ENCODE measurements at regions not wholly inside any gene's neighbourhood (a gene's known extent, or its start where the extent isn't known, plus 50 kb on each side); places are given as distances from the start of the nearest gene placed in this dataset.

DNA sequence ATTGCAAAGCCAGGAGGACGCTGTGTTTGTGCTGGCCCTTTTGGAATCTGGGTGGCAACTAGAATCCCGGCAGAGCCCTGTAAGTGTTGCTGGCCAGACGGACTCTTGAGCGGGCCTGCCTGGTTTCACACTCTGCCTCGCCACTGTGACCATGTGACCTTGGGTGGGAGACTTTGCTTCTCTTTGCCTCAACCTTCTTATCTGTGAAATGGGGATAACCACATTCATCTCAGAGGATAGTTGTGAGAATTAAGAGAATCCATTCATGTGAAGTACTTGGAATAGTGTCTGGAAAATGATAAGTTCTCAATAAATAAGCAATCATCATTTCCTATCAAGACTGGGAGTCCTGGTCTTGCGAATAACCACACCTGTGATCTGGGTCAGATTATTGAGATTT is 105.6 kb downstream of the LIPG start:
- Histone ChIP-seq H3K4me3 (ENCODE audit: low read length, poor library complexity, severe bottlenecking) (no peak overlapping the region), H3K4me2 (ENCODE audit: low read depth, low read length, poor library complexity, severe bottlenecking) (no peak overlapping the region), H3K79me2 (ENCODE audit: insufficient read depth, low read length) (no peaks in the 10 kb centered on the region), H3K9me3 (ENCODE audit: insufficient read depth, low read depth, low read length) (no peaks in the 10 kb centered on the region), H3K9ac (ENCODE audit: low read depth, low read length, poor library complexity, severe bottlenecking) (no peak overlapping the region), H3K4me1 (ENCODE audit: insufficient read depth, low read length, poor library complexity, severe bottlenecking) (no peaks in the 10 kb centered on the region), H2AFZ (ENCODE audit: low read length) (no peak overlapping the region), H4K20me1 (ENCODE audit: insufficient read depth, low read length, poor library complexity, severe bottlenecking) (no peaks in the 10 kb centered on the region), H3K36me3 (ENCODE audit: insufficient read depth, low read length) (no peaks in the 10 kb centered on the region), H3F3A (ENCODE audit: low read depth) (no peaks in the 10 kb centered on the region), H3K9me2 (replicated peaks; ENCODE audit: low read depth, low read length) (no peaks in the 10 kb centered on the region), H3K27me3 (ENCODE audit: insufficient read depth, low read length, poor library complexity, severe bottlenecking) (no peaks in the 10 kb centered on the region)
- TF ChIP-seq EZH2phosphoT487 (IDR thresholded peaks at IDR 0.05; ENCODE audit: borderline replicate concordance) = no peak
- TF ChIP-seq, protein P1, sequence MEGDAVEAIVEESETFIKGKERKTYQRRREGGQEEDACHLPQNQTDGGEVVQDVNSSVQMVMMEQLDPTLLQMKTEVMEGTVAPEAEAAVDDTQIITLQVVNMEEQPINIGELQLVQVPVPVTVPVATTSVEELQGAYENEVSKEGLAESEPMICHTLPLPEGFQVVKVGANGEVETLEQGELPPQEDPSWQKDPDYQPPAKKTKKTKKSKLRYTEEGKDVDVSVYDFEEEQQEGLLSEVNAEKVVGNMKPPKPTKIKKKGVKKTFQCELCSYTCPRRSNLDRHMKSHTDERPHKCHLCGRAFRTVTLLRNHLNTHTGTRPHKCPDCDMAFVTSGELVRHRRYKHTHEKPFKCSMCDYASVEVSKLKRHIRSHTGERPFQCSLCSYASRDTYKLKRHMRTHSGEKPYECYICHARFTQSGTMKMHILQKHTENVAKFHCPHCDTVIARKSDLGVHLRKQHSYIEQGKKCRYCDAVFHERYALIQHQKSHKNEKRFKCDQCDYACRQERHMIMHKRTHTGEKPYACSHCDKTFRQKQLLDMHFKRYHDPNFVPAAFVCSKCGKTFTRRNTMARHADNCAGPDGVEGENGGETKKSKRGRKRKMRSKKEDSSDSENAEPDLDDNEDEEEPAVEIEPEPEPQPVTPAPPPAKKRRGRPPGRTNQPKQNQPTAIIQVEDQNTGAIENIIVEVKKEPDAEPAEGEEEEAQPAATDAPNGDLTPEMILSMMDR (conservative IDR thresholded peaks at IDR 0.05; ENCODE audit: low read length) = no peak

DNA sequence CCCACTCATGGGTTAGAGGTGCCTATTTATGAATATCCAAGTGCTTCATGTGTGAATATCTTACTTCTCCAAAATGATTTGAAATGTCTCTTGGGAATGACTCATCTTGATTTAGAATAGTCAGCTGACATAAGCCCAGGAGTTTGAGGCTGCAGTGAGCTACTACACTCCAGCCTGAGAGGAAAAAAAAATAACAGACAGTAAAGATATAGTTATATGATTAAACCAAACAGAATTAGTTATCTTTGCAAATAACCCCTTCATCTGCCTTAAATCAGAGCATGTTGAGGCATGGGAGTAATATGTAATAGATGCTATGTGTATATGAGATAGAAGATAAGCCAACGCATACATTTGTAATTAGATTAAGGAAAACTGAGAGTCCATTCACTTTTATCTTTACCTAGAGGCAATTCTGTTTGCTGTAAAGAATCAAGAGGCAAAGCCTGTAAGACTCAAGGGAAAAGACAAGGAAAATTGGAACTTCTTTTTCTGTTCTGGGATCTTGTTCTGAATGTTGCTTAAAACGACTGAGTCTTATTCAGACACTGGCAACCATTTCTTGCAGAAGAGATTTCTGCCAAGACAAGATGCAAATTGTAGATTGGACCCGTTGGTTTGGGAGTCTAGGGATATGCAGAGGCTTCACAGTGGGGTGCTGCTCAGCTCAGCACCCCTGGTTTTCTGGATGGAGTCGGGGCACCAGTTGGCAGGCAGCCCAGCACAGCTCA is 104.4 kb downstream of the LIPG start:
- H3K9me3 ChIP-seq (ENCODE audit: insufficient read depth, low read depth, low read length) = no peaks in the 10 kb centered on the region
- H3F3A ChIP-seq (ENCODE audit: low read depth) = no peaks in the 10 kb centered on the region
- no peak overlapping the region for H3K9ac ChIP-seq (ENCODE audit: low read depth, low read length, poor library complexity, severe bottlenecking)
- no peaks in the 10 kb centered on the region for H3K79me2 ChIP-seq (ENCODE audit: insufficient read depth, low read length)
- no peaks in the 10 kb centered on the region for H3K27me3 ChIP-seq (ENCODE audit: insufficient read depth, low read length, poor library complexity, severe bottlenecking)
- no peaks in the 10 kb centered on the region for H3K36me3 ChIP-seq (ENCODE audit: insufficient read depth, low read length)
- no peaks in the 10 kb centered on the region for H3K9me2 ChIP-seq (replicated peaks; ENCODE audit: low read depth, low read length)
- no peak overlapping the region for H3K4me3 ChIP-seq (ENCODE audit: low read length, poor library complexity, severe bottlenecking)
- H3K4me2 ChIP-seq (ENCODE audit: low read depth, low read length, poor library complexity, severe bottlenecking) = no peak overlapping the region
- TF ChIP-seq, protein P1 (conservative IDR thresholded peaks at IDR 0.05; ENCODE audit: low read length) = no peak
- TF ChIP-seq EZH2phosphoT487 (IDR thresholded peaks at IDR 0.05; ENCODE audit: borderline replicate concordance) = no peak
- no peaks in the 10 kb centered on the region for H4K20me1 ChIP-seq (ENCODE audit: insufficient read depth, low read length, poor library complexity, severe bottlenecking)
- no peaks in the 10 kb centered on the region for H3K4me1 ChIP-seq (ENCODE audit: insufficient read depth, low read length, poor library complexity, severe bottlenecking)
- H2AFZ ChIP-seq (ENCODE audit: low read length) = no peak overlapping the region

DNA sequence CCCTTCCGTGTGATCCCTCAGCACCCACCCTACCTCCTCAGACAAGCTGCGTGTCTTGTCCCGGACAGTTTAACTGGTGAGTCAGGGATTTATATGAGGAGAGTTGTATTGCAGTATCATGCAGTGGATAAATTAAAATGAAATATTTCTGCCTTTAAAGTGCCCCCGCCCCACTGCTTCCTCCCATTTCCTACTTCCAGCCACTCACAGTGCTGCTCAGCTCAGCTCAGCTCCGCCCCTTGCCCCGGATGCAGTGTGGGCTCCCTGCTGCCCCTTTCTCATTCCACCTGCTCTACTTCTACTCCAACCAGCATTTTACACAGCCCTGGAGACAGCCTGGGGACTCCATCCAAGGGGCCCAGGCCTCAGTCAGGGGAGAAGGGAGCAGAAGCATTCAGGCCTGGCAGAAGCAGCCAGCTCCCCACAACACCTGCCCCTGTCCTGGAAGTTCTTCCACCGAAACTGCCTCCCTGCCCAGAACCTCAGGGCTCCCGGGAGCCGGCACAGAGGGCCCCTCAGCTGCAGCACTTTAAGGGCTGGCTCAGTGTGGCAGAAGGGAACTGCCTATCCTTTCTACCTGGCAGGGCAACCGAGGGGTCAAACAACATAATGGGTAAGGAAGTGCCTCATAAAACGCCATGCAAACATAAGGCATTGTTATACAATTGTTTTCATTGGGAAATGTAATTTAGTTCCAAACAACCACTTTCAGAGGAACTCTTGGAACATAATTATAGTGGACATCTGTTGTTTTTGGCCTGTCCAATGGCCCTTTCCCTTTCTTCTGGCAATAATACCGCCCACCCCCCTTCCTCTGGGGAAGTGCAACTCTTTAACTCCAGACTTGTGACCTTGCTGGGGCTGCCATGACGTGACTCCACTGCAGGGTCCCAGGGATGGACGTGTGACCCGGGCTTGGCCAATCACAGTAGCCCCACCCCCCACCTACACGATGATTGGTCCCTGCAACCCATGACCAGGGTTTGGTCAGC is 102.3 kb downstream of the LIPG start:
- H3F3A ChIP-seq (ENCODE audit: low read depth) = no peaks in the 10 kb centered on the region
- H4K20me1 ChIP-seq (ENCODE audit: insufficient read depth, low read length, poor library complexity, severe bottlenecking) = no peaks in the 10 kb centered on the region
- H2AFZ ChIP-seq (ENCODE audit: low read length) = no peak overlapping the region
- H3K9ac ChIP-seq (ENCODE audit: low read depth, low read length, poor library complexity, severe bottlenecking) = no peak overlapping the region
- no peak overlapping the region for H3K4me3 ChIP-seq (ENCODE audit: low read length, poor library complexity, severe bottlenecking)
- no peaks in the 10 kb centered on the region for H3K9me2 ChIP-seq (replicated peaks; ENCODE audit: low read depth, low read length)
- no peaks in the 10 kb centered on the region for H3K4me1 ChIP-seq (ENCODE audit: insufficient read depth, low read length, poor library complexity, severe bottlenecking)
- no peak overlapping the region for H3K4me2 ChIP-seq (ENCODE audit: low read depth, low read length, poor library complexity, severe bottlenecking)
- no peaks in the 10 kb centered on the region for H3K36me3 ChIP-seq (ENCODE audit: insufficient read depth, low read length)
- TF ChIP-seq, protein P1 (conservative IDR thresholded peaks at IDR 0.05; ENCODE audit: low read length) = no peak
- H3K9me3 ChIP-seq (ENCODE audit: insufficient read depth, low read depth, low read length) = no peaks in the 10 kb centered on the region
- no peaks in the 10 kb centered on the region for H3K27me3 ChIP-seq (ENCODE audit: insufficient read depth, low read length, poor library complexity, severe bottlenecking)
- H3K79me2 ChIP-seq (ENCODE audit: insufficient read depth, low read length) = no peaks in the 10 kb centered on the region
